Suprapubic skin (tissue), 4 donors: ENCODE measurements at regions not wholly inside any gene's neighbourhood (a gene's known extent, or its start where the extent isn't known, plus 50 kb on each side); places are given as distances from the start of the nearest gene placed in this dataset.

Source experiments
- DNase-seq, 2 donors: peaks; one replicate each; pipeline ENCODE4 v3.0.0-alpha.2; 2019; ENCODE audit warnings: low spot score in 2 of 2
- H3K27ac ChIP-seq: fragments of 200-600 bp; sonication (generic); one replicate; pipeline ENCODE4 v1.5.1; 2019
- H3K27me3 ChIP-seq: fragments of 200-600 bp; sonication (generic); one replicate; pipeline ENCODE4 v1.5.1; 2019
- H3K36me3 ChIP-seq: fragments of 200-600 bp; sonication (generic); one replicate; pipeline ENCODE4 v1.5.1; 2019
- H3K4me1 ChIP-seq: fragments of 200-600 bp; sonication (generic); one replicate; pipeline ENCODE4 v1.5.1; 2019
- H3K4me3 ChIP-seq: fragments of 200-600 bp; sonication (generic); one replicate; pipeline ENCODE4 v1.5.1; 2019; ENCODE audit warnings: mild to moderate bottlenecking
- H3K9me3 ChIP-seq: fragments of 200-600 bp; sonication (generic); one replicate; pipeline ENCODE4 v1.5.1; 2019
- EP300 ChIP-seq: sonication (generic); formaldehyde crosslinking; IDR thresholded peaks from one replicate; pipeline ENCODE4 v1.6.1; 2017; ENCODE audit warnings: antibody characterized with exemption
- POLR2A ChIP-seq, 2 donors: fragments of 450-650 bp; IDR thresholded peaks; one replicate each; pipeline ENCODE4 v1.6.1; 2017; ENCODE audit warnings: antibody characterized with exemption in 2 of 2, mild to moderate bottlenecking in 2 of 2, moderate library complexity in 2 of 2
- POLR2AphosphoS5 ChIP-seq, 3 donors: sonication (generic); formaldehyde crosslinking; IDR thresholded peaks; one replicate each; pipeline ENCODE4 v1.6.1; 2017; ENCODE audit warnings: antibody characterized with exemption in 3 of 3
- WGBS: methylation state at CpG from one replicate; pipeline ENCODE4 v1.1.5; 2018; 5-methylcytosine and 5-hydroxymethylcytosine counted together
- TF ChIP-seq, protein P1 (sequence below), 2 donors: fragments of 200-600 bp in 1 of 2; fragments of 450-650 bp in 1 of 2; sonication (generic) in 1 of 2; IDR thresholded peaks; one replicate each; pipeline ENCODE4 v1.5.1; 2016 to 2019; ENCODE audit warnings: antibody characterized with exemption in 2 of 2, mild to moderate bottlenecking in 1 of 2, moderate library complexity in 1 of 2

DNA sequence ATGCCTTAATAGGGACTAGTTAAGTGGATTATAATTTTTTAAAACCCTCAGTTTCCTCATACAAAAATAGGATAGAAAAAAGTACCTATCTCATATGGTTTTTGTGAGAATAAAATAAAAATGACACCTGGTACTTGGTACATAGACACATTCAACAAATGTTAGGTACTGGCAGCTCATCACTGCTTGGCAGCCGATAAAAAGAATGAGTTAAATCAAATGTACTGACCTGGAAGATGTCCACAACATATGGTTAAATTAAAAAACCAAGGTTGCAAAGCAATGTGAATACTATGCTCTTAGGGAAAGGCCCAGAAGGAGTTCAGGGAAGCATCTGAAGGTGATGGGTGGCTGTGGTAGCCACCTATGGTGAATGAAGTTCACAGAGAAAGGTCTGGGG lies 64.9 kb upstream of the SMYD2 start:
- H3K27me3 ChIP-seq: no peaks in the 10 kb centered on the region
- DNase-seq: no peak
- no peak overlapping the region for H3K27ac ChIP-seq
- WGBS: 61% methylated on average over 1 of the region's 1 CpG
- H3K36me3 ChIP-seq: no peaks in the 10 kb centered on the region
- H3K4me1 ChIP-seq: peaks cover 12% of the 10 kb centered on the region
- H3K9me3 ChIP-seq: no peaks in the 10 kb centered on the region
- TF ChIP-seq, protein P1, sequence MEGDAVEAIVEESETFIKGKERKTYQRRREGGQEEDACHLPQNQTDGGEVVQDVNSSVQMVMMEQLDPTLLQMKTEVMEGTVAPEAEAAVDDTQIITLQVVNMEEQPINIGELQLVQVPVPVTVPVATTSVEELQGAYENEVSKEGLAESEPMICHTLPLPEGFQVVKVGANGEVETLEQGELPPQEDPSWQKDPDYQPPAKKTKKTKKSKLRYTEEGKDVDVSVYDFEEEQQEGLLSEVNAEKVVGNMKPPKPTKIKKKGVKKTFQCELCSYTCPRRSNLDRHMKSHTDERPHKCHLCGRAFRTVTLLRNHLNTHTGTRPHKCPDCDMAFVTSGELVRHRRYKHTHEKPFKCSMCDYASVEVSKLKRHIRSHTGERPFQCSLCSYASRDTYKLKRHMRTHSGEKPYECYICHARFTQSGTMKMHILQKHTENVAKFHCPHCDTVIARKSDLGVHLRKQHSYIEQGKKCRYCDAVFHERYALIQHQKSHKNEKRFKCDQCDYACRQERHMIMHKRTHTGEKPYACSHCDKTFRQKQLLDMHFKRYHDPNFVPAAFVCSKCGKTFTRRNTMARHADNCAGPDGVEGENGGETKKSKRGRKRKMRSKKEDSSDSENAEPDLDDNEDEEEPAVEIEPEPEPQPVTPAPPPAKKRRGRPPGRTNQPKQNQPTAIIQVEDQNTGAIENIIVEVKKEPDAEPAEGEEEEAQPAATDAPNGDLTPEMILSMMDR (IDR thresholded peaks at IDR 0.05): no peak
- no peak overlapping the region for H3K4me3 ChIP-seq

DNA sequence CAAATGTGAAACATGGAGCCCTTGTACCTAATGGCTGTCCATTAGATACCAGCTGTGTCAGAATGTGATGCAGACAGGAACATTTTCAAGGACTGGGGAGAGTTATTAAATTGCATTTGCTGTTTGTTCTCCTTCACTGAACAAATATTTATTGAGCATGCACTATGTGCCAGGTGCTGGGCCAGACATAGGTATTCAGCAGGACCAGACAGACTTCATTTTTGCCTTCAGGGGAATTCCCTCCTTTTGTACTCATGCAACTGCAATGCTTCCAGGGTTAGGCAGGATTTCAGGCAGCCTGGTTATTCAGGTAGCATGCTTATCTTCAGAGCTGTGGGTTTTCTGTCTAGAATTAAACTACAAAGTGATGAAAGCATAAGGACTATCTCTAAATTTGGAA lies 64.2 kb upstream of the SMYD2 start:
- H3K27ac ChIP-seq: no peak overlapping the region
- no peaks in the 10 kb centered on the region for H3K9me3 ChIP-seq
- no peaks in the 10 kb centered on the region for H3K36me3 ChIP-seq
- no peaks in the 10 kb centered on the region for H3K27me3 ChIP-seq
- TF ChIP-seq, protein P1 (IDR thresholded peaks at IDR 0.05): no peak
- TF ChIP-seq POLR2A (IDR thresholded peaks at IDR 0.05) (no peak), POLR2AphosphoS5 (IDR thresholded peaks at IDR 0.05) (no peak), EP300 (no peak)
- no peak overlapping the region for H3K4me3 ChIP-seq
- peaks cover 12% of the 10 kb centered on the region for H3K4me1 ChIP-seq
- DNase-seq: no peak

DNA sequence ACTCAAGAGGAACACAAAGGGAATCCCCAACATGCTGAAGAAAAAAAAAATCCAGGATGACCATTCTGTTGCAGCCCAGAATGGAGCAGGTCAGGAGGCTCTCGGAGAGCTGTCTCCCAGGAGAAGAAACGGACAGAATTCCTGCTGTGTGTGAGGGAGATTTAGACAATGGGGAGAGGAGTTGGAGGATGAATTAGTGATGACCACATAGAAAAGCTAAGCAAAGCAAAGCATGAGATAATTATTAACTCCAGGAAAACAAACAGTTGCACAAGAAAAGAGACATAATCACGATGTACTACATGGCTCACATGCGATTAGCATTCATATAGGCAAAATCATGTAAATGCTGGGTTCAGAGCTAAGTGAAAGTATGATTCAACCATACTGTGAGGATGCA lies 61.1 kb upstream of the SMYD2 start:
- TF ChIP-seq, protein P1 (IDR thresholded peaks at IDR 0.05): no peak
- TF ChIP-seq POLR2AphosphoS5 (IDR thresholded peaks at IDR 0.05) (no peak), EP300 (no peak), POLR2A (IDR thresholded peaks at IDR 0.05) (no peak)
- 81% methylated on average over 4 of the region's 4 CpGs for WGBS
- Histone ChIP-seq H3K27ac (no peak overlapping the region), H3K9me3 (no peaks in the 10 kb centered on the region), H3K4me3 (no peak overlapping the region), H3K27me3 (no peaks in the 10 kb centered on the region), H3K4me1 (peaks cover 7% of the 10 kb centered on the region), H3K36me3 (no peaks in the 10 kb centered on the region)
- no peak for DNase-seq

DNA sequence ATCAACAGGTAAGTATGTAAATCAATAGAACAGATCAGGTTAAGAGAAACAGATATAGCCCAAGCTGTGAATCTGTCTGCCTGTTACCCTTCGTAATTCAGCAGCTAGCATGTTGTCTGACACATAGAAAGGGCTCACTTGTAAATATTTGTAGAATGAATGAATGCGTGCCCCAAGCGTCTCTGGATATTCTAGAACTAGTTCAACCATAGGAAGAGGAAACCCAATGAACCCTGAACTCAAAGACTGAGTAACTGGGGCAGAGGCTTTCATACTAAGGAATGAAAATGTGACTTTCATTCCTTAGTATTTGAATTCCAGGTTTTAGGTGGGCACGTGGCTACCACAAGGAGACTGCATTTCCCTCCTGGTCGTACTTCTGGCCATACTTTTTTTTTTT lies 60.1 kb upstream of the SMYD2 start:
- no peak overlapping the region for H3K4me3 ChIP-seq
- H3K4me1 ChIP-seq: peaks cover 12% of the 10 kb centered on the region
- TF ChIP-seq, protein P1 (IDR thresholded peaks at IDR 0.05): no peak
- TF ChIP-seq EP300 (no peak), POLR2AphosphoS5 (IDR thresholded peaks at IDR 0.05) (no peak), POLR2A (IDR thresholded peaks at IDR 0.05) (no peak)
- no peak overlapping the region for H3K27ac ChIP-seq
- no peaks in the 10 kb centered on the region for H3K36me3 ChIP-seq
- H3K27me3 ChIP-seq: no peaks in the 10 kb centered on the region
- WGBS: 86% methylated on average over 5 of the region's 5 CpGs
- DNase-seq: no peak
- no peaks in the 10 kb centered on the region for H3K9me3 ChIP-seq

DNA sequence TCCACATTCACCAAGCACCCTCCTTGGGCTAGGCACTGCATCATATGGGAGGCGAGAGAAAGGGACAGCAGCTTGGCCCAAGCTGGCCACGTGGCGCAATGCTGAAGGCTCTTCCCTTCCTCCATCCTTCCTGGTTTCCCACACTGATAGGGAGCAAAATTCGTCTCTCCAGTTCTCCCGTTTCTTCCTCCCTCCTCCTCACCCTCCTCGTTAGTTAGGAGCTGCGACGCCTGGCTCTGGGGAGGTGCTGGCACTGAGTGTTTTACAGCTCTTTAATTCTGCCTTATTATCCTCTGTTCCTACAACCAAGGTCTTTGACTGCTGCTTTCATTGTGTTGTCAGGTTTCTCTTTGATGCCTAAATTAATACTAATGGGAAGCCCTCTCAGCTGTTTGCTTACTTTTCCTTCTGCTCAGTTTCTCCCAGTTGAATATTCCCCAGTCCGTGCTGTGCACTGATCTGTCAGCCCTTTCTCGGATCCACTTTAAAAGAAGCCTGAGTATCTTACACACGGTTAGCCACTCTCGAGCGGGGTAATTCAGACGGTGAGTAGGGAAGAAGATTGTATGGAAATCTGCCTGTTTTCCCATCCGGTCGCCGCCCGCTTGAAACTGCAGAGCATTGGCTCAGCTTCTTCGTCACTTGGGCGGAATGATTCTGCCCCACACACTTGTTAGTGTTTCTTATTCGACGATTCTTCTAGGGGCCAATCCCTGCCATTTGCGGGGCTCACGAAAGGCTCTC lies 56.2 kb upstream of the SMYD2 start:
- DNase-seq: no peak
- TF ChIP-seq POLR2A (IDR thresholded peaks at IDR 0.05): no peak
- no peak for TF ChIP-seq POLR2AphosphoS5 (IDR thresholded peaks at IDR 0.05)
- no peak for TF ChIP-seq EP300
- TF ChIP-seq, protein P1 (IDR thresholded peaks at IDR 0.05): no peak
- Histone ChIP-seq H3K27me3 (no peaks in the 10 kb centered on the region), H3K4me3 (peak overlapping the region; percentile 43), H3K36me3 (no peaks in the 10 kb centered on the region), H3K9me3 (no peaks in the 10 kb centered on the region), H3K4me1 (peaks cover 12% of the 10 kb centered on the region), H3K27ac (no peak overlapping the region)
- 26% methylated on average over 24 of the region's 24 CpGs for WGBS
